Keratinocyte (primary cell): ENCODE measurements at regions not wholly inside any gene's neighbourhood (a gene's known extent, or its start where the extent isn't known, plus 50 kb on each side); places are given as distances from the start of the nearest gene placed in this dataset.

Source experiments
- CTCF ChIP-seq, 3 experiments: IDR thresholded peaks in 1 of 3; conservative IDR thresholded peaks in 1 of 3; optimal IDR thresholded peaks in 1 of 3; 2 replicates in 2 of 3; 3 replicates in 1 of 3; pipeline versions ENCODE3 to v1.5.1; 2011; ENCODE audit warnings: low read length in 3 of 3, mild to moderate bottlenecking in 3 of 3, moderate library complexity in 2 of 3, control low read depth in 1 of 3, inconsistent platforms in 1 of 3; ENCODE audit not compliant: insufficient read depth in 2 of 3; ENCODE audit errors: extremely low read depth in 1 of 3
- EZH2 ChIP-seq: IDR thresholded peaks from one replicate; pipeline ENCODE4 v1.6.1; 2012; ENCODE audit warnings: inconsistent platforms, mild to moderate bottlenecking, low read length, moderate library complexity

- TF ChIP-seq CTCF (optimal IDR thresholded peaks at IDR 0.05 in 1 of 3, IDR thresholded peaks at IDR 0.05 in 1 of 3, conservative IDR thresholded peaks at IDR 0.05 in 1 of 3; ENCODE audit: extremely low read depth in 1 of 3, insufficient read depth in 2 of 3, low read length in 3 of 3) (no peak), EZH2 (no peak)
Observed at GRCh38 chr5:90174236-90174635, 235.3 kb downstream of the CETN3 start.
